ENCODE measurements at regions not wholly inside any gene's neighbourhood (a gene's known extent, or its start where the extent isn't known, plus 50 kb on each side); places are given as distances from the start of the nearest gene placed in this dataset.

DNA sequence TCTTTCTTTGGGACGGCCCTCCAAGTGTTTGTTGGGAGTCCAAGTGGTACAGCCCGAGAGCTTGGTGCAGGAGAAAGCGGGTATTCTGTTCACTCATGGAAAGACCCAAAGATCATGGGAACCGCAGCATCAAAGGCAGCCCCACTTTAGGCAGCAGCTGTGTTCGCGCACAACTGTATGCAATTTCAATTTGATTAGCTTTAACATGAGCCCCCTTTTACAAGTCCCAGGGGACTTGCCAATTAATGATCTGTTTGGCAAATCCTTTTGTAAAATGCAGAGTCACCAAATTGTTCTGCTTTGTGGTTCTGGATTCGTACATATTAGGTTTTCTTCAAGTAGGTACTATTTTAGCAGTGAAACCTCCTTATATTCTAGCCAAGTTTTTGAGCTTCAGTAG is 217.7 kb downstream of the AACS start:
- TF ChIP-seq POLR2A (IDR thresholded peaks at IDR 0.05), result no peak
- TF ChIP-seq CTCF (IDR thresholded peaks at IDR 0.05 in 4 of 5, conservative IDR thresholded peaks at IDR 0.05 in 1 of 5), result no peak

Data from gastrocnemius medialis (tissue), 4 donors.